ENCODE measurements at regions not wholly inside any gene's neighbourhood (a gene's known extent, or its start where the extent isn't known, plus 50 kb on each side); places are given as distances from the start of the nearest gene placed in this dataset.

- TF ChIP-seq, protein P1, sequence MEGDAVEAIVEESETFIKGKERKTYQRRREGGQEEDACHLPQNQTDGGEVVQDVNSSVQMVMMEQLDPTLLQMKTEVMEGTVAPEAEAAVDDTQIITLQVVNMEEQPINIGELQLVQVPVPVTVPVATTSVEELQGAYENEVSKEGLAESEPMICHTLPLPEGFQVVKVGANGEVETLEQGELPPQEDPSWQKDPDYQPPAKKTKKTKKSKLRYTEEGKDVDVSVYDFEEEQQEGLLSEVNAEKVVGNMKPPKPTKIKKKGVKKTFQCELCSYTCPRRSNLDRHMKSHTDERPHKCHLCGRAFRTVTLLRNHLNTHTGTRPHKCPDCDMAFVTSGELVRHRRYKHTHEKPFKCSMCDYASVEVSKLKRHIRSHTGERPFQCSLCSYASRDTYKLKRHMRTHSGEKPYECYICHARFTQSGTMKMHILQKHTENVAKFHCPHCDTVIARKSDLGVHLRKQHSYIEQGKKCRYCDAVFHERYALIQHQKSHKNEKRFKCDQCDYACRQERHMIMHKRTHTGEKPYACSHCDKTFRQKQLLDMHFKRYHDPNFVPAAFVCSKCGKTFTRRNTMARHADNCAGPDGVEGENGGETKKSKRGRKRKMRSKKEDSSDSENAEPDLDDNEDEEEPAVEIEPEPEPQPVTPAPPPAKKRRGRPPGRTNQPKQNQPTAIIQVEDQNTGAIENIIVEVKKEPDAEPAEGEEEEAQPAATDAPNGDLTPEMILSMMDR (IDR thresholded peaks at IDR 0.05): no peak
- TF ChIP-seq POLR2A (IDR thresholded peaks at IDR 0.05): no peak
Measured at GRCh38 chr6:40128127-40128526, 193.9 kb upstream of the MOCS1 start.

All from sigmoid colon (tissue), 3 donors.